ENCODE measurements at regions not wholly inside any gene's neighbourhood (a gene's known extent, or its start where the extent isn't known, plus 50 kb on each side); places are given as distances from the start of the nearest gene placed in this dataset.
"Not testable (repeated sequence)": the region's sequence is repeated elsewhere in the genome, so short reads cannot be mapped to it uniquely, and the experiment has no call there.

DNA sequence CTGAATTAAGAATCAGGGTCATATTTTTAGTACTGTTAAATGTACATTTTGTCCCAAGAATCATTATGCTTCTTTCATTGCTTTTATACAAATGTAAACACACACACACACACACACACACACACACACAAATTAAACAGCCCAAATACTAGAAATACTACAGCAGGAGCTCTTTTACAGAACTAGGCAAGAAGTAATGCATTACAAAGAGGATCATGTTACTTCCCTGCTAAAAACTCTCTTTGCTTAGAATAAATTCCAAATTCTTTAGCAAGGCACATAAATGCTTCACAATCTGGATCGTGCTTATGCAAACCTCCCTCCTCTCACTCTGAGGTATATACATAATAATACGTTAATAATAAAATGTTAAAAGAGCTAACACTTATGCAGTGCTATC is 720.4 kb upstream of the ADGRL4 start:
- Mint-ChIP-seq H3K27ac (no peak overlapping the region), H3K4me1 (ENCODE audit: low read depth) (no peaks in the 10 kb centered on the region), H3K9me3 (peaks cover 3% of the 10 kb centered on the region), H3K36me3 (ENCODE audit: low read depth) (no peaks in the 10 kb centered on the region), H3K4me3 (no peak overlapping the region), H3K27me3 (ENCODE audit: low read depth) (no peaks in the 10 kb centered on the region)

DNA sequence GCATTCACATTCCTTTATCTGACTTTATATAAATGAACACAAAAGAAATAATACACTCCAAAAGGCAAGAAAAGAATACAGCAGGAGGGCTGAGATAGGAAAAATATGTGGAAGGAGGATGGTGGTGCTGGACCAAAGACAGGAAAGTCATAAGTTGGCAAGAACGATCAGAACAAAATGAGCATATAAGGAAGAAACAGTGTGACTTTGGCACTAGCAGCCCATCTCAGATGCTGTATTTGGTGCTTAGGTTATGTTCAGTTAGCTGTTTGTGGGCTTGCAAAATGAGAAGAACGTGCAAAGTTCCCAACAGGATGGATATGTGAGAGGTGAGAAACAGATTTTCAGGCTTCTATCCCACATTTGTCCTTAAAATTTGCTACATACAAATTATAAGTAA is 719.8 kb upstream of the ADGRL4 start:
- H3K36me3 Mint-ChIP-seq (ENCODE audit: low read depth) = no peaks in the 10 kb centered on the region
- H3K9me3 Mint-ChIP-seq = peaks cover 3% of the 10 kb centered on the region
- H3K27me3 Mint-ChIP-seq (ENCODE audit: low read depth) = no peaks in the 10 kb centered on the region
- H3K4me1 Mint-ChIP-seq (ENCODE audit: low read depth) = no peaks in the 10 kb centered on the region
- H3K27ac Mint-ChIP-seq = no peak overlapping the region
- H3K4me3 Mint-ChIP-seq = no peak overlapping the region

DNA sequence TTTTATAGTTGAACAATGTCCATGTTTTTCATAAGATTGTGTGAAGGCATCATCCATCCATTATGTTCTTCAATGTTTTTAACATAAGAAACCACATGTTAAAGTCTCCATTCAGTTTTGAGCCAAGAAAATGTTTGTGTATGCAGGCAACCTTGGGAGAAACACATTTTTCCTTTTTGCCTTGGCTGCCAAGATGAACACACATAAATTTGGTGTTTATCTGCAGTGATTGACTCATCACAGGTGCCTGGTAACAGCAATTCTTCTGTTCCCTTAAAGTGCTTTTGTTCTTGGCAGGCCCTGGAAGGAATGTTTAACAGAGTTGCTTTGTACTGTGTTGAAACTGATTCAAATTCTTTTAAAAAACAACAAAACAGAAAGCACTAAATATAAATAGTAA is 709.9 kb upstream of the ADGRL4 start:
- H3K4me3 Mint-ChIP-seq = no peak overlapping the region
- no peaks in the 10 kb centered on the region for H3K4me1 Mint-ChIP-seq (ENCODE audit: low read depth)
- no peak overlapping the region for H3K27ac Mint-ChIP-seq
- H3K27me3 Mint-ChIP-seq (ENCODE audit: low read depth) = no peaks in the 10 kb centered on the region
- no peaks in the 10 kb centered on the region for H3K9me3 Mint-ChIP-seq
- H3K36me3 Mint-ChIP-seq (ENCODE audit: low read depth) = no peaks in the 10 kb centered on the region

DNA sequence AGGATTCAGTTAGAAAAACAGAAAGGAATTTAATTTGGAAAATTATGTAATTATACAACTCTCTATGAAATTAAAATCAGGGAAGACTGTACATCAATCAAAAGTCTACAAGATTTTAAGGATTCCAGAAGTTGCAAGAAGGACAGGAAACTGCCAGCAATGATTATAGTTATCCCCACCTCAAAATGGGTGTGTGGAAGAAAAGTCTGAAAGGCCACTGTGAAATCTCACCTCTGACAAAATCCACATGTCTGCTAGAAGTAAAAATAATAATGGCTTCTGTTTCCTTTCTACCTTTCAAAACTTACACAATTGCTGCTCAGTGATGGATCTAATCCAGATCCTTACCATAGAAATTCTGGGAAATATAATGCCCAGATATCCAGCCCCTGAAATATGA is 708.1 kb upstream of the ADGRL4 start:
- Mint-ChIP-seq H3K9me3 (peaks cover 7% of the 10 kb centered on the region), H3K27me3 (ENCODE audit: low read depth) (no peaks in the 10 kb centered on the region), H3K4me1 (ENCODE audit: low read depth) (no peaks in the 10 kb centered on the region), H3K36me3 (ENCODE audit: low read depth) (no peaks in the 10 kb centered on the region), H3K4me3 (no peak overlapping the region), H3K27ac (no peak overlapping the region)

DNA sequence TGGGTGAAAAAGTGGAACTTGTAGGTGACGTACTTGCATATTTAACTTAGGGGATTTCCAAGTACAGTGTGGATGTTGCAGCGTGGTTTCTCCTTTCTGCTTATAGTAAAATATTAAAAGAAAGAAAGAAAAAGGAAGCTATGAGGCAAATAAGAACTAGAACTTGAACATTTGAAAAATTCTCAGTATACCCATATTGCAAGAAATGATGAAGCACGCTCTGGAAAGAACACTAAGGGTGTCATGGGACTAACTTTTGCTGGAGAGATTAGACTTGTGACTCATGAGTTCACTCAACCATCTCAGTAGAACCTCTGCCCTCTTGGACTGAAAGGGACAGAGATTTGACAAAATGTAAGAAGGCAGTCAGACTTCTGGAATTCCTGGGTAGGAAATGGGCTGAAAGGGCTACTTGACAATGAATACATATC is 704.5 kb upstream of the ADGRL4 start:
- H3K4me3 Mint-ChIP-seq = no peak overlapping the region
- no peaks in the 10 kb centered on the region for H3K36me3 Mint-ChIP-seq (ENCODE audit: low read depth)
- H3K27me3 Mint-ChIP-seq (ENCODE audit: low read depth) = no peaks in the 10 kb centered on the region
- H3K9me3 Mint-ChIP-seq = peaks cover 7% of the 10 kb centered on the region
- H3K4me1 Mint-ChIP-seq (ENCODE audit: low read depth) = no peaks in the 10 kb centered on the region
- H3K27ac Mint-ChIP-seq = no peak overlapping the region

DNA sequence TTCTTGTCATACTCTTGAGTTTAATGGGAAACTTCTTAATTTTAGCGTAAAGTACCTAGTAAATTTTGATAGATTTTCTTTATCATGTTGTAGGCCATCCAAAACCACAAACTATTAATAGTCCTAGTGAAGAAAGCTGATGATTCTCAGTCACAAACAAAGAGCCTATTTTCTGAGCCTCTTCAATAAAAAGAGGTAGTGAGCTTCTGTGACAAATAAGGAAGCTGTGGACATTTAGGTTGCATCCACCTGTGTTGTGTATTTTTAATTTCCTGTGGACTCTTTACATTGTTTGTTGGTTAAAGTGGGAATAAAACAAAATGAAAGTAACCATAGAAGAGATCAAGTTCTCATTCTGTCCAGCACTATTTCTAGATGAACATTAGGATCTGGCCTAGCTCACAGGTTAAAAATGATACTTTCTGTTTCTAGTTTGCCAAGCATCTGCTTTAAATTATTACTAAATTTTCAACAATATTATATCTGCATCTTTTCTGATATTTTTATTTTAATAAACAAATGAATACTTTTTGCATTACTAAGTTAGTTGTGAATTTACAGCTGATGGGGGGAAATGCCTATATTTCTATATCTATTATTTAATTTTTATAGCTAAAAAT is 702.2 kb upstream of the ADGRL4 start:
- peaks cover 7% of the 10 kb centered on the region for H3K9me3 Mint-ChIP-seq
- H3K4me1 Mint-ChIP-seq (ENCODE audit: low read depth) = no peaks in the 10 kb centered on the region
- no peaks in the 10 kb centered on the region for H3K36me3 Mint-ChIP-seq (ENCODE audit: low read depth)
- no peak overlapping the region for H3K27ac Mint-ChIP-seq
- no peaks in the 10 kb centered on the region for H3K27me3 Mint-ChIP-seq (ENCODE audit: low read depth)
- H3K4me3 Mint-ChIP-seq = no peak overlapping the region

DNA sequence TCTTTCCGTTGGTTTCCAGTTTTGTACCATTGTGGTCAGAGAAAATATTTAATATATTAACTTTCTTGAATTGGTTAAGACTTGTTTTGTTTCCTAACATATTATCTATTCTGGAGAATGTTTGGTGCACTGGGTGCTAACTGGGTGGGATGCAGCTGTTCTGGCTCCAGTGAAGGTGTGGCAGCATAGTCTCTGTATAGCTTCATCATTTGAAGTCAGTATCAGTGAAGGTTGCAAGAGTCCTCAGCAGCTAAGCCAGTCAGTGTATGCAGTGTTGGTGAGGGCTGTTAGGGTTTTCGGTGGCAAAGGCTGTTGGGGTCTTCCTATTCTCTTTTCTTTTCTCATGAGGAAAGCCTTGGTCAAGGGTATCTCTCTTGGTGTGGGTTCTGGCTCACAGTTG is 698.7 kb upstream of the ADGRL4 start:
- no peaks in the 10 kb centered on the region for H3K36me3 Mint-ChIP-seq (ENCODE audit: low read depth)
- H3K9me3 Mint-ChIP-seq = peaks cover 10% of the 10 kb centered on the region
- no peak overlapping the region for H3K27ac Mint-ChIP-seq
- H3K4me3 Mint-ChIP-seq = no peak overlapping the region
- no peaks in the 10 kb centered on the region for H3K27me3 Mint-ChIP-seq (ENCODE audit: low read depth)
- no peaks in the 10 kb centered on the region for H3K4me1 Mint-ChIP-seq (ENCODE audit: low read depth)

DNA sequence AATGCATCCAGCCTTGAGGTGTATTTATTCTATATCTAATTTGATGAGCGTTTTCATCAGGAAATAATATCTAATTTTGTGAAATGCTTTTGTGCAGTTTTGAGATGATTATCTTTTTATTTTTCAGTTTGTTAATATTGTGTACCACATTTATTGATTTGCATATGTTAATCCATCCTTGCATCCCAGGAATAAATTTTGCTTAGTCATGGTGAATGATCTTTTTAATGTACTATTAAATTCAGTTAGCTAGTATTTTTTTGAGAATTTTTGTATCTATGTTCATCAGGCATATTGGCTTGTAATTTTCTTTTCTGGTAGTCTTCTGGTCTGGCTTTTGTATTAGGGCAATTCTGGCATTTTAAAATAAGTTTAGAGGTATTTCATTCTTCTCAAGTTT is 697.5 kb upstream of the ADGRL4 start:
- H3K9me3 Mint-ChIP-seq = peaks cover 16% of the 10 kb centered on the region
- H3K27me3 Mint-ChIP-seq (ENCODE audit: low read depth) = no peaks in the 10 kb centered on the region
- no peaks in the 10 kb centered on the region for H3K36me3 Mint-ChIP-seq (ENCODE audit: low read depth)
- no peaks in the 10 kb centered on the region for H3K4me1 Mint-ChIP-seq (ENCODE audit: low read depth)
- no peak overlapping the region for H3K4me3 Mint-ChIP-seq
- H3K27ac Mint-ChIP-seq = no peak overlapping the region

DNA sequence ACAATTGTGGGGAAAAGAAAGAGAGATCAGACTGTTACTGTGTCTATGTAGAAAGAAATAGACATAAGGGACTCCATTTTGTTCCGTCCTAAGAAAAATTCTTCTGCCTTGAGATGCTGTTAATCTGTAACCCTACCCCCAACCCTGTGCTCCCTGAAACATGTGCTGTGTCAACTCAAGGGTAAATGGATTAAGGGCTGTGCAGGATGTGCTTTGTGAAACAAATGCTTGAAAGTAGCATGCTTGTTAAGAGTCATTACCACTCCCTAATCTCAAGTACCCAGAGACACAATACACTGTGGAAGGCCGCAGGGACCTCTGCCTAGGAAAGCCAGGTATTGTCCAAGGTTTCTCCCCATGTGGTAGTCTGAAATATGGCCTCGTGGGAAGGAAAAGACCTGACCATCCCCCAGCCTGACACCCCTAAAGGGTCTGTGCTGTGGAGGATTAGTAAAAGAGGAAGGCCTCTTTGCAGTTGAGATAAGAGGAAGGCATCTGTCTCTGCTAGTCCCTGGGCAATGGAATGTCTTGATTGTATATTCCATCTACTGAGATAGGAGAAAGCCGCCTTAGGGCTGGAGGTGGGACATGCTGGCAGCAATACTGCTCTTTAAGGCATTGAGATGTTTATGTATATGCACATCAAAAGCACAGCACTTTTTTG is 695.9 kb upstream of the ADGRL4 start:
- not testable (repeated sequence) for H3K4me1 Mint-ChIP-seq (ENCODE audit: low read depth); H3K36me3 Mint-ChIP-seq (ENCODE audit: low read depth)

DNA sequence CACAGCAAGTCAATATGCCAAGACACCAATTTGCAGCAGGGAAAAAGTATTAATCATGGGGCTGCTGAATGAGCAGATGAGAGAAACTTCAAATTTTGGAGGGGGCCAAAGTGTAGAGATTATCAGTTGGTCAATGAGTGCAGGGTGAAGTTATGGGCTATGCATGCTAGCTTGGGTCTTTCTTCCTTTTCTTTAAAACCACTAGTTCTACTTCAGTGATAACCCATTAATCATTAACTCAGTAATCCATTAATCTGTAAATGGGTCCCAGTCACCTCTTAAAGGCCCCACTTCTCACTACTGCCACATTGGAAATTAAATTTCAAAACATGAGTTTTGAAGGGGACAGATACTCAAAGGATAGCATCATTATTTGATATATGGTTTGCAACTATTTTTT is 688.6 kb upstream of the ADGRL4 start:
- H3K9me3 Mint-ChIP-seq = peaks cover 18% of the 10 kb centered on the region
- no peak overlapping the region for H3K4me3 Mint-ChIP-seq
- H3K27ac Mint-ChIP-seq = no peak overlapping the region
- no peaks in the 10 kb centered on the region for H3K4me1 Mint-ChIP-seq (ENCODE audit: low read depth)
- H3K27me3 Mint-ChIP-seq (ENCODE audit: low read depth) = no peaks in the 10 kb centered on the region
- H3K36me3 Mint-ChIP-seq (ENCODE audit: low read depth) = no peaks in the 10 kb centered on the region

More for the DNA sequence above, 695.9 kb upstream of the ADGRL4 start:
- H3K27ac Mint-ChIP-seq; H3K4me3 Mint-ChIP-seq; H3K27me3 Mint-ChIP-seq (ENCODE audit: low read depth): not testable (repeated sequence)
- peaks cover 24% of the 10 kb centered on the region for H3K9me3 Mint-ChIP-seq

DNA sequence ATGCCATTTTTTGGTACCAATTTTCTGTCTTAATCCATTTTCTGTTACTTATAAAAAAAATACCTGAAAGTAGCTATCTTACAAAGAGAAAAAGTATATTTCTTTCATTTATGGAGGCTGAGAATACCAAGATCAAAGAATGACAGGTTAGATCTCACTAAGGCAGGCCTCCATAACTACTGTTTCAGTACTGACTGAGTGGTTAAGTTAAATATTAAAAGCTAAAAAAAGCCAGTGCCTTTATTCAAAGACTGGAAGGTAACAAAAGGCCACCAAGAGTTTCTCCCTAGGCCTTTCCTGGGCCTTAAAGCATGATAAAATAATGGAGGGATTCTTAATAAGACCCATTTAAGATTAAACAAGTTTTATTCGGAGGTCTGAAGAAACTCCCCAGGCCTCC is 687.7 kb upstream of the ADGRL4 start:
- no peak overlapping the region for H3K4me3 Mint-ChIP-seq

DNA sequence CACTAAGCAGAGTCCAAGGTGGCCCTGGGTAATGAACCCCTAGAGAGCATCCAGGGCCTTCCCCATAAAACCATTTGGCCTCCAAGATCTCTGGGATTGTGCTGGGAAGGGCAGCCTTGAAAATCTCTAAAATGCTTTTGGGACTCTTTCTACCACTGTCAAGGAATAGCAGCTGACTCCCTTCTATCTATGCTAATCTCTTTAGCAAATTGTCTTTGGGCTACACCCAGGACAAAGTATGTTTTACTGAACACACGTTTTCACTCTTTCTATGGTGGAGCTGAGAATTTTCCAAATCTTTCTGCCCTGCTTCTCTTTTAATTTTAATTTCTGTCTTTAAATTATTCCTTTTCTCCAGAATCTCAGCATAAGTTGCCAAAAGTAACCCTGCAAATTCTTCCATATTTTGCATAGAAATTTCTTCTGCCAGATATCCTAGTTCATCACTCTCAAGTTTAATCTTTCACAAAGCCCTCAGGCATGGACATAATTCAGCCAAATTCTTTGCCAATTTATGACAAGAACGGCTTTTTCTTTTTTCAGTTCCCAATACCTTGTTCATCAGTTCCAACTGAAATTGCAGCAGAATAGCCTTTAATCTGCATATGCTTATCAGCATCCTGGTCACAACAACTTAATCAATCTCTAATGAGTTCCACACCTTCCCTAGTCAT is 687.0 kb upstream of the ADGRL4 start:
- no peak overlapping the region for H3K4me3 Mint-ChIP-seq
- H3K4me1 Mint-ChIP-seq (ENCODE audit: low read depth) = no peaks in the 10 kb centered on the region
- no peak overlapping the region for H3K27ac Mint-ChIP-seq
- peaks cover 6% of the 10 kb centered on the region for H3K9me3 Mint-ChIP-seq
- no peaks in the 10 kb centered on the region for H3K27me3 Mint-ChIP-seq (ENCODE audit: low read depth)
- H3K36me3 Mint-ChIP-seq (ENCODE audit: low read depth) = no peaks in the 10 kb centered on the region

More for the DNA sequence above, 687.7 kb upstream of the ADGRL4 start:
- H3K36me3 Mint-ChIP-seq (ENCODE audit: low read depth) = no peaks in the 10 kb centered on the region
- no peaks in the 10 kb centered on the region for H3K27me3 Mint-ChIP-seq (ENCODE audit: low read depth)
- H3K9me3 Mint-ChIP-seq = peaks cover 13% of the 10 kb centered on the region
- H3K4me1 Mint-ChIP-seq (ENCODE audit: low read depth) = no peaks in the 10 kb centered on the region
- H3K27ac Mint-ChIP-seq = no peak overlapping the region

DNA sequence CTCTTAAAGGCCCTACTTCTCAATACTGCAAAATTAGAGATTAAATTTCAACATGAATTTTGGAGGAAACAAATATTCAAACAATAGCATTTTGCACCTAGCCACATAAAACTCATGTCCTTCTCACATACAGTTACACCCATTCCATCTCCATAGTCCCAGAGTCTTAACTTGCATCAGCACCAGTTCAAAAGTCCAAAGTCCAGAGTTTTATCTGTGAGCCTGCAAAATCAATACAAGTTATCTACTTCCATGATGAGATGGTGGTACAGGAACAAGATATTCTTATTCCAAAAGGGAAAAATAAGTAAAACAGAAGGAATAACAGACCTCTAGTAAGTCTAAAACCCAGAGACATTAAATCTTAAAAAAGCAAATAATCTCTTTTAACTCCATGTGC is 686.0 kb upstream of the ADGRL4 start:
- no peaks in the 10 kb centered on the region for H3K27me3 Mint-ChIP-seq (ENCODE audit: low read depth)
- no peak overlapping the region for H3K27ac Mint-ChIP-seq
- no peaks in the 10 kb centered on the region for H3K36me3 Mint-ChIP-seq (ENCODE audit: low read depth)
- H3K9me3 Mint-ChIP-seq = peaks cover 3% of the 10 kb centered on the region
- no peaks in the 10 kb centered on the region for H3K4me1 Mint-ChIP-seq (ENCODE audit: low read depth)
- no peak overlapping the region for H3K4me3 Mint-ChIP-seq

DNA sequence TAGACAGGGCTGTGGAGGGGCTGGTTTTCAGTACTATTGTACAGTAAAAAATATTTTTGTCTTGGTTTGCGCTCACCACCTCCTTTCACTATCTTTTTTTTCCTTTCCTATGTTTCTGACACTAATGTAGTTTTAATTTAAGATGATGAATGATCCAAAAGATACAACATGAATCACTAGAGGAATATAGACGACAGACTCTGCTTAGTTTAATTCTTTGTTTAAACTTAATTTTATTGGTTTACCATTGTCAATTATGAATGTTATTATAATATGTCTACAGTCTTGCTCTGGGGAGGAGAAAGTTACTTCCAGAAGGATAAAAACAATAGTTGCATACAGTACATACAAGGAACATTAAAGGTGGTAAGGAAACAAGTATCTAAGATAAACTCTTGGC is 682.4 kb upstream of the ADGRL4 start:
- Mint-ChIP-seq H3K27me3 (ENCODE audit: low read depth) (no peaks in the 10 kb centered on the region), H3K36me3 (ENCODE audit: low read depth) (no peaks in the 10 kb centered on the region), H3K9me3 (peaks cover 7% of the 10 kb centered on the region), H3K4me3 (no peak overlapping the region), H3K27ac (no peak overlapping the region), H3K4me1 (ENCODE audit: low read depth) (no peaks in the 10 kb centered on the region)

DNA sequence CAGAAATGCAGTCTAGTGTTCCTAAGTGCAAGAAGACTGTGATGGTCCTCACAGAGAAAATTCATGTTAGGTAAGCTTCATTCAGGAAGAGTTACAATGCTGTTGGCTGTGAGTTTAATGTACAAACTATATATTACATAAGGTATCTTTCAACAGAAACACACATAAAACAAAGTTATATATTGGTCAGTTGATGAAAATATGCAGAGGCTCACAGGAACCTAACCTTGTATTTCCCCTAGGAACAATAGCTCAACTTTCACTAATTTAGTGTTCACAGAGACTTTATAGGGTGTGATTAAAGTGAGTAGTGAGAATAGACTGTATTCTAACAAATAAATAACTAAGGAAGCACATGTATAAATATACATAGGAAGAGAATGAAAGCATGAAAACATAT is 676.9 kb upstream of the ADGRL4 start:
- Mint-ChIP-seq H3K27ac (no peak overlapping the region), H3K27me3 (ENCODE audit: low read depth) (no peaks in the 10 kb centered on the region), H3K9me3 (peaks cover 17% of the 10 kb centered on the region), H3K4me3 (no peak overlapping the region), H3K36me3 (ENCODE audit: low read depth) (no peaks in the 10 kb centered on the region), H3K4me1 (ENCODE audit: low read depth) (no peaks in the 10 kb centered on the region)

Data from T-helper 1 cell treated with Interleukin-12 subunit alpha and Interleukin-12 subunit beta and Interleukin-4 antibody, amounts not matched to agents 30 μg/mL and 1 μg/mL, for 36 hours (primary cell).